GM23338 (cell line): ENCODE measurements at regions not wholly inside any gene's neighbourhood (a gene's known extent, or its start where the extent isn't known, plus 50 kb on each side); places are given as distances from the start of the nearest gene placed in this dataset.

Experiments
- ATAC-seq: fragments of 200-7000 bp; cut with Tn5 transposase; 3 replicates; pipeline ENCODE4 v1.9.1; 2020
- DNase-seq: peaks from one replicate; pipeline ENCODE4 v3.0.0-alpha.2; 2015; ENCODE audit warnings: low spot score
- H2AFZ ChIP-seq: fragments of 200-600 bp; sonication (generic); 2 replicates; pipeline ENCODE4 v1.8.0; 2016; ENCODE audit warnings: antibody characterized with exemption, mild to moderate bottlenecking, moderate library complexity
- H3F3A ChIP-seq: fragments of 200-600 bp; sonication (generic); replicated peaks from 2 replicates; pipeline ENCODE4 v1.8.0; 2017; ENCODE audit warnings: antibody characterized with exemption, mixed run types, low read depth
- H3K27ac ChIP-seq: fragments of 200-600 bp; sonication (generic); 2 replicates; pipeline ENCODE4 v1.6.1; 2016; ENCODE audit warnings: low read depth
- H3K27me3 ChIP-seq: fragments of 200-600 bp; sonication (generic); 2 replicates; pipeline ENCODE4 v1.8.0; 2016; ENCODE audit warnings: mild to moderate bottlenecking, mixed run types, moderate library complexity; ENCODE audit not compliant: insufficient read depth
- H3K36me3 ChIP-seq: fragments of 200-600 bp; sonication (generic); 2 replicates; pipeline ENCODE4 v1.8.0; 2016; ENCODE audit warnings: mild to moderate bottlenecking; ENCODE audit not compliant: insufficient read depth
- H3K4me1 ChIP-seq: fragments of 200-600 bp; sonication (generic); 2 replicates; pipeline ENCODE4 v1.8.0; 2016; ENCODE audit warnings: mild to moderate bottlenecking, moderate library complexity; ENCODE audit not compliant: insufficient read depth
- H3K4me2 ChIP-seq: fragments of 200-600 bp; sonication (generic); 2 replicates; pipeline ENCODE4 v1.7.1; 2017; ENCODE audit warnings: mixed run types
- H3K4me3 ChIP-seq: fragments of 200-600 bp; sonication (generic); 2 replicates; pipeline ENCODE4 v1.6.1; 2016; ENCODE audit warnings: mixed run types
- H3K79me2 ChIP-seq: fragments of 200-600 bp; sonication (generic); replicated peaks from 2 replicates; pipeline ENCODE4 v1.8.0; 2017; ENCODE audit warnings: mild to moderate bottlenecking; ENCODE audit not compliant: insufficient read depth
- H3K9me2 ChIP-seq: fragments of 200-600 bp; sonication (generic); 2 replicates; pipeline ENCODE4 v1.8.0; 2017; ENCODE audit not compliant: insufficient read depth
- H4K20me1 ChIP-seq: fragments of 200-600 bp; sonication (generic); replicated peaks from 2 replicates; pipeline ENCODE4 v1.8.0; 2017; ENCODE audit warnings: mild to moderate bottlenecking; ENCODE audit not compliant: insufficient read depth
- H3K27ac Mint-ChIP-seq: 2 replicates; pipeline ENCODE4 v1.8.0; 2020; ENCODE audit warnings: inconsistent platforms, mild to moderate bottlenecking, moderate library complexity, mixed read lengths
- H3K27me3 Mint-ChIP-seq: 3 replicates; pipeline ENCODE4 v1.8.0; 2022; ENCODE audit warnings: low read depth, mild to moderate bottlenecking, moderate library complexity, mixed read lengths, inconsistent platforms; ENCODE audit not compliant: insufficient read depth, poor library complexity
- H3K36me3 Mint-ChIP-seq: 3 replicates; pipeline ENCODE4 v1.8.0; 2021; ENCODE audit warnings: low read depth, mild to moderate bottlenecking, inconsistent platforms, moderate library complexity, mixed read lengths
- H3K4me1 Mint-ChIP-seq: 3 replicates; pipeline ENCODE4 v1.8.0; 2020; ENCODE audit warnings: mild to moderate bottlenecking, inconsistent platforms, mixed read lengths
- H3K4me3 Mint-ChIP-seq: 3 replicates; pipeline ENCODE4 v1.8.0; 2021; ENCODE audit warnings: moderate library complexity, mild to moderate bottlenecking, inconsistent platforms, mixed read lengths
- H3K9me3 Mint-ChIP-seq: 3 replicates; pipeline ENCODE4 v1.8.0; 2020; ENCODE audit warnings: moderate library complexity, mild to moderate bottlenecking, inconsistent platforms, mixed read lengths
- CREB1 ChIP-seq: fragments of 250-450 bp; sonication (Bioruptor Pico); IDR thresholded peaks from 2 replicates; pipeline ENCODE4 v1.5.0; 2020; ENCODE audit warnings: low read depth, mild to moderate bottlenecking, moderate library complexity
- EZH2 ChIP-seq: fragments of 200-600 bp; sonication (generic); IDR thresholded peaks from one replicate; pipeline ENCODE4 v1.8.0; 2017; ENCODE audit warnings: antibody characterized with exemption, mild to moderate bottlenecking, low read depth; ENCODE audit not compliant: unreplicated experiment
- EZH2phosphoT487 ChIP-seq: fragments of 200-600 bp; sonication (generic); IDR thresholded peaks from one replicate; pipeline ENCODE4 v1.8.1; 2018; ENCODE audit warnings: antibody characterized with exemption; ENCODE audit not compliant: unreplicated experiment
- JUNB ChIP-seq: IDR thresholded peaks from one replicate; pipeline ENCODE4 v1.6.1; 2016; ENCODE audit warnings: antibody characterized with exemption; ENCODE audit not compliant: unreplicated experiment
- NANOG ChIP-seq: IDR thresholded peaks from 2 replicates; pipeline ENCODE4 v1.6.1; 2016; ENCODE audit warnings: antibody characterized with exemption, borderline replicate concordance
- POLR2AphosphoS5 ChIP-seq: IDR thresholded peaks from 2 replicates; pipeline ENCODE4 v1.6.1; 2016; ENCODE audit warnings: antibody characterized with exemption, low read depth
- STAT1 ChIP-seq: IDR thresholded peaks from one replicate; pipeline ENCODE4 v1.6.1; 2016; ENCODE audit warnings: antibody characterized with exemption; ENCODE audit not compliant: unreplicated experiment
- ZNF114 ChIP-seq: fragments of 250-450 bp; sonication (Bioruptor Pico); IDR thresholded peaks from 2 replicates; pipeline ENCODE4 v1.5.0; 2020; ENCODE audit warnings: mild to moderate bottlenecking, moderate library complexity
- ZNF331 ChIP-seq: fragments of 250-450 bp; sonication (Bioruptor Pico); IDR thresholded peaks from 2 replicates; pipeline ENCODE4 v1.5.0; 2020; ENCODE audit warnings: low read depth, mild to moderate bottlenecking, moderate library complexity
- TF ChIP-seq, protein P1 (sequence below): fragments of 250-450 bp; sonication (Bioruptor Pico); IDR thresholded peaks from 2 replicates; pipeline ENCODE4 v1.5.0; 2020; ENCODE audit warnings: mild to moderate bottlenecking, moderate library complexity
- TF ChIP-seq, protein P2 (sequence below), 2 experiments: fragments of 200-600 bp in 1 of 2; sonication (generic) in 1 of 2; conservative IDR thresholded peaks; 2 replicates each; pipeline versions ENCODE4 v1.5.1 to v1.6.1; 2016 to 2017; ENCODE audit warnings: antibody characterized with exemption in 2 of 2, low read depth in 2 of 2, mild to moderate bottlenecking in 2 of 2, moderate library complexity in 1 of 2
- TF ChIP-seq, protein P3 (sequence below): IDR thresholded peaks from 2 replicates; pipeline ENCODE4 v1.6.1; 2016; ENCODE audit warnings: antibody characterized with exemption
- TF ChIP-seq, protein P4 (sequence below): IDR thresholded peaks from one replicate; pipeline ENCODE4 v1.6.1; 2018; ENCODE audit warnings: antibody characterized with exemption; ENCODE audit not compliant: unreplicated experiment

DNA sequence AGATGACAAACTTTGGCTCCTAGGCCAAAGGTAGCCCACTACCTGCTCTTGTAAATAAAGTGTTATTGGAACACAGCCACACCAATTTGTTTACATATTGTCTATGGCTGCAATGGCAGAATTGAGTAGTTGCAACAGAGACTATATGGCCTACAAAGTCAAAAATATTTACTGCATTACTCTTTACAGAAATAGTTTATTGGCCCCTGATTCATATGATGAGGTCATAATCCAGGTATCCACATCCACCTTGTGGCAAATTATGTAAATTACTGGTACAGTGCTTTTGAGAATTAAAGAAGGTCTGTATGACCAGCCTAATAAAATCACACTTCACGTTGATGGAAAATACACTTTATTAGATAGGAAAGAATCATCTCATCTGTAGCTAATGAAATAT, 337.0 kb upstream of the DDX53 start:
- no peak for ATAC-seq
- no peaks in the 10 kb centered on the region for H3K9me3 Mint-ChIP-seq
- no peaks in the 10 kb centered on the region for H4K20me1 ChIP-seq

More for the DNA sequence above, 337.0 kb upstream of the DDX53 start:
- Mint-ChIP-seq H3K4me3 (no peak overlapping the region), H3K4me1 (no peaks in the 10 kb centered on the region; the same call in 2 of the 3 replicates), H3K27ac (no peak overlapping the region), H3K27me3 (no peaks in the 10 kb centered on the region), H3K36me3 (no peaks in the 10 kb centered on the region)
- Histone ChIP-seq H3K4me1 (no peaks in the 10 kb centered on the region; the same call in 1 of the 2 replicates), H3K36me3 (no peaks in the 10 kb centered on the region), H3K9me2 (peaks cover 4% of the 10 kb centered on the region; the same call in 1 of the 2 replicates), H3K27ac (no peak overlapping the region), H3F3A (no peaks in the 10 kb centered on the region), H3K4me2 (no peak overlapping the region), H2AFZ (no peak overlapping the region), H3K27me3 (no peaks in the 10 kb centered on the region), H3K4me3 (no peak overlapping the region), H3K79me2 (no peaks in the 10 kb centered on the region)
- TF ChIP-seq, protein P1, sequence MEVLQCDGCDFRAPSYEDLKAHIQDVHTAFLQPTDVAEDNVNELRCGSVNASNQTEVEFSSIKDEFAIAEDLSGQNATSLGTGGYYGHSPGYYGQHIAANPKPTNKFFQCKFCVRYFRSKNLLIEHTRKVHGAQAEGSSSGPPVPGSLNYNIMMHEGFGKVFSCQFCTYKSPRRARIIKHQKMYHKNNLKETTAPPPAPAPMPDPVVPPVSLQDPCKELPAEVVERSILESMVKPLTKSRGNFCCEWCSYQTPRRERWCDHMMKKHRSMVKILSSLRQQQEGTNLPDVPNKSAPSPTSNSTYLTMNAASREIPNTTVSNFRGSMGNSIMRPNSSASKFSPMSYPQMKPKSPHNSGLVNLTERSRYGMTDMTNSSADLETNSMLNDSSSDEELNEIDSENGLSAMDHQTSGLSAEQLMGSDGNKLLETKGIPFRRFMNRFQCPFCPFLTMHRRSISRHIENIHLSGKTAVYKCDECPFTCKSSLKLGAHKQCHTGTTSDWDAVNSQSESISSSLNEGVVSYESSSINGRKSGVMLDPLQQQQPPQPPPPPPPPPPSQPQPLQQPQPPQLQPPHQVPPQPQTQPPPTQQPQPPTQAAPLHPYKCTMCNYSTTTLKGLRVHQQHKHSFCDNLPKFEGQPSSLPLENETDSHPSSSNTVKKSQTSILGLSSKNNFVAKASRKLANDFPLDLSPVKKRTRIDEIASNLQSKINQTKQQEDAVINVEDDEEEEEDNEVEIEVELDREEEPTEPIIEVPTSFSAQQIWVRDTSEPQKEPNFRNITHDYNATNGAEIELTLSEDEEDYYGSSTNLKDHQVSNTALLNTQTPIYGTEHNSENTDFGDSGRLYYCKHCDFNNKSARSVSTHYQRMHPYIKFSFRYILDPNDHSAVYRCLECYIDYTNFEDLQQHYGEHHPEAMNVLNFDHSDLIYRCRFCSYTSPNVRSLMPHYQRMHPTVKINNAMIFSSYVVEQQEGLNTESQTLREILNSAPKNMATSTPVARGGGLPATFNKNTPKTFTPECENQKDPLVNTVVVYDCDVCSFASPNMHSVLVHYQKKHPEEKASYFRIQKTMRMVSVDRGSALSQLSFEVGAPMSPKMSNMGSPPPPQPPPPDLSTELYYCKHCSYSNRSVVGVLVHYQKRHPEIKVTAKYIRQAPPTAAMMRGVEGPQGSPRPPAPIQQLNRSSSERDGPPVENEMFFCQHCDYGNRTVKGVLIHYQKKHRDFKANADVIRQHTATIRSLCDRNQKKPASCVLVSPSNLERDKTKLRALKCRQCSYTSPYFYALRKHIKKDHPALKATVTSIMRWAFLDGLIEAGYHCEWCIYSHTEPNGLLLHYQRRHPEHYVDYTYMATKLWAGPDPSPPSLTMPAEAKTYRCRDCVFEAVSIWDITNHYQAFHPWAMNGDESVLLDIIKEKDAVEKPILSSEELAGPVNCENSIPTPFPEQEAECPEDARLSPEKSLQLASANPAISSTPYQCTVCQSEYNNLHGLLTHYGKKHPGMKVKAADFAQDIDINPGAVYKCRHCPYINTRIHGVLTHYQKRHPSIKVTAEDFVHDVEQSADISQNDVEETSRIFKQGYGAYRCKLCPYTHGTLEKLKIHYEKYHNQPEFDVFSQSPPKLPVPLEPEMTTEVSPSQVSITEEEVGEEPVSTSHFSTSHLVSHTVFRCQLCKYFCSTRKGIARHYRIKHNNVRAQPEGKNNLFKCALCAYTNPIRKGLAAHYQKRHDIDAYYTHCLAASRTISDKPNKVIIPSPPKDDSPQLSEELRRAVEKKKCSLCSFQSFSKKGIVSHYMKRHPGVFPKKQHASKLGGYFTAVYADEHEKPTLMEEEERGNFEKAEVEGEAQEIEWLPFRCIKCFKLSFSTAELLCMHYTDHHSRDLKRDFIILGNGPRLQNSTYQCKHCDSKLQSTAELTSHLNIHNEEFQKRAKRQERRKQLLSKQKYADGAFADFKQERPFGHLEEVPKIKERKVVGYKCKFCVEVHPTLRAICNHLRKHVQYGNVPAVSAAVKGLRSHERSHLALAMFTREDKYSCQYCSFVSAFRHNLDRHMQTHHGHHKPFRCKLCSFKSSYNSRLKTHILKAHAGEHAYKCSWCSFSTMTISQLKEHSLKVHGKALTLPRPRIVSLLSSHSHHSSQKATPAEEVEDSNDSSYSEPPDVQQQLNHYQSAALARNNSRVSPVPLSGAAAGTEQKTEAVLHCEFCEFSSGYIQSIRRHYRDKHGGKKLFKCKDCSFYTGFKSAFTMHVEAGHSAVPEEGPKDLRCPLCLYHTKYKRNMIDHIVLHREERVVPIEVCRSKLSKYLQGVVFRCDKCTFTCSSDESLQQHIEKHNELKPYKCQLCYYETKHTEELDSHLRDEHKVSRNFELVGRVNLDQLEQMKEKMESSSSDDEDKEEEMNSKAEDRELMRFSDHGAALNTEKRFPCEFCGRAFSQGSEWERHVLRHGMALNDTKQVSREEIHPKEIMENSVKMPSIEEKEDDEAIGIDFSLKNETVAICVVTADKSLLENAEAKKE = no peak
- TF ChIP-seq, protein P2, sequence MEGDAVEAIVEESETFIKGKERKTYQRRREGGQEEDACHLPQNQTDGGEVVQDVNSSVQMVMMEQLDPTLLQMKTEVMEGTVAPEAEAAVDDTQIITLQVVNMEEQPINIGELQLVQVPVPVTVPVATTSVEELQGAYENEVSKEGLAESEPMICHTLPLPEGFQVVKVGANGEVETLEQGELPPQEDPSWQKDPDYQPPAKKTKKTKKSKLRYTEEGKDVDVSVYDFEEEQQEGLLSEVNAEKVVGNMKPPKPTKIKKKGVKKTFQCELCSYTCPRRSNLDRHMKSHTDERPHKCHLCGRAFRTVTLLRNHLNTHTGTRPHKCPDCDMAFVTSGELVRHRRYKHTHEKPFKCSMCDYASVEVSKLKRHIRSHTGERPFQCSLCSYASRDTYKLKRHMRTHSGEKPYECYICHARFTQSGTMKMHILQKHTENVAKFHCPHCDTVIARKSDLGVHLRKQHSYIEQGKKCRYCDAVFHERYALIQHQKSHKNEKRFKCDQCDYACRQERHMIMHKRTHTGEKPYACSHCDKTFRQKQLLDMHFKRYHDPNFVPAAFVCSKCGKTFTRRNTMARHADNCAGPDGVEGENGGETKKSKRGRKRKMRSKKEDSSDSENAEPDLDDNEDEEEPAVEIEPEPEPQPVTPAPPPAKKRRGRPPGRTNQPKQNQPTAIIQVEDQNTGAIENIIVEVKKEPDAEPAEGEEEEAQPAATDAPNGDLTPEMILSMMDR (conservative IDR thresholded peaks at IDR 0.05; ENCODE audit: low read depth in 2 of 2) = no peak
- no peak for TF ChIP-seq EZH2
- TF ChIP-seq POLR2AphosphoS5 = no peak
- TF ChIP-seq, protein P3, sequence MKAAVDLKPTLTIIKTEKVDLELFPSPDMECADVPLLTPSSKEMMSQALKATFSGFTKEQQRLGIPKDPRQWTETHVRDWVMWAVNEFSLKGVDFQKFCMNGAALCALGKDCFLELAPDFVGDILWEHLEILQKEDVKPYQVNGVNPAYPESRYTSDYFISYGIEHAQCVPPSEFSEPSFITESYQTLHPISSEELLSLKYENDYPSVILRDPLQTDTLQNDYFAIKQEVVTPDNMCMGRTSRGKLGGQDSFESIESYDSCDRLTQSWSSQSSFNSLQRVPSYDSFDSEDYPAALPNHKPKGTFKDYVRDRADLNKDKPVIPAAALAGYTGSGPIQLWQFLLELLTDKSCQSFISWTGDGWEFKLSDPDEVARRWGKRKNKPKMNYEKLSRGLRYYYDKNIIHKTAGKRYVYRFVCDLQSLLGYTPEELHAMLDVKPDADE = no peak
- TF ChIP-seq EZH2phosphoT487 = no peak
- TF ChIP-seq ZNF331 (CRISPR knock-in tag) = no peak
- no peak for TF ChIP-seq NANOG
- TF ChIP-seq ZNF114 = no peak
- no peak for TF ChIP-seq JUNB
- no peak for TF ChIP-seq STAT1
- TF ChIP-seq, protein P4, sequence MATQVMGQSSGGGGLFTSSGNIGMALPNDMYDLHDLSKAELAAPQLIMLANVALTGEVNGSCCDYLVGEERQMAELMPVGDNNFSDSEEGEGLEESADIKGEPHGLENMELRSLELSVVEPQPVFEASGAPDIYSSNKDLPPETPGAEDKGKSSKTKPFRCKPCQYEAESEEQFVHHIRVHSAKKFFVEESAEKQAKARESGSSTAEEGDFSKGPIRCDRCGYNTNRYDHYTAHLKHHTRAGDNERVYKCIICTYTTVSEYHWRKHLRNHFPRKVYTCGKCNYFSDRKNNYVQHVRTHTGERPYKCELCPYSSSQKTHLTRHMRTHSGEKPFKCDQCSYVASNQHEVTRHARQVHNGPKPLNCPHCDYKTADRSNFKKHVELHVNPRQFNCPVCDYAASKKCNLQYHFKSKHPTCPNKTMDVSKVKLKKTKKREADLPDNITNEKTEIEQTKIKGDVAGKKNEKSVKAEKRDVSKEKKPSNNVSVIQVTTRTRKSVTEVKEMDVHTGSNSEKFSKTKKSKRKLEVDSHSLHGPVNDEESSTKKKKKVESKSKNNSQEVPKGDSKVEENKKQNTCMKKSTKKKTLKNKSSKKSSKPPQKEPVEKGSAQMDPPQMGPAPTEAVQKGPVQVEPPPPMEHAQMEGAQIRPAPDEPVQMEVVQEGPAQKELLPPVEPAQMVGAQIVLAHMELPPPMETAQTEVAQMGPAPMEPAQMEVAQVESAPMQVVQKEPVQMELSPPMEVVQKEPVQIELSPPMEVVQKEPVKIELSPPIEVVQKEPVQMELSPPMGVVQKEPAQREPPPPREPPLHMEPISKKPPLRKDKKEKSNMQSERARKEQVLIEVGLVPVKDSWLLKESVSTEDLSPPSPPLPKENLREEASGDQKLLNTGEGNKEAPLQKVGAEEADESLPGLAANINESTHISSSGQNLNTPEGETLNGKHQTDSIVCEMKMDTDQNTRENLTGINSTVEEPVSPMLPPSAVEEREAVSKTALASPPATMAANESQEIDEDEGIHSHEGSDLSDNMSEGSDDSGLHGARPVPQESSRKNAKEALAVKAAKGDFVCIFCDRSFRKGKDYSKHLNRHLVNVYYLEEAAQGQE = no peak
- TF ChIP-seq CREB1 (CRISPR knock-in tag) = no peak
- no peak for DNase-seq
